Left lobe of liver (tissue), 2 donors: ENCODE measurements at regions not wholly inside any gene's neighbourhood (a gene's known extent, or its start where the extent isn't known, plus 50 kb on each side); places are given as distances from the start of the nearest gene placed in this dataset.

ENCODE experiments used
- ATAC-seq: fragments of 200-7000 bp; cut with Tn5 transposase; one replicate; pipeline ENCODE4 v1.9.1; 2020; ENCODE audit warnings: mild to moderate bottlenecking, moderate library complexity
- DNase-seq: peaks from one replicate; pipeline ENCODE4 v3.0.0-alpha.2; 2020; ENCODE audit warnings: low spot score
- donor health status: DM: no; HTN: no; CAD: no; lungs with moderate emphysema.
- donor health status: DM: no; HTN: yes; CAD: no.

DNA sequence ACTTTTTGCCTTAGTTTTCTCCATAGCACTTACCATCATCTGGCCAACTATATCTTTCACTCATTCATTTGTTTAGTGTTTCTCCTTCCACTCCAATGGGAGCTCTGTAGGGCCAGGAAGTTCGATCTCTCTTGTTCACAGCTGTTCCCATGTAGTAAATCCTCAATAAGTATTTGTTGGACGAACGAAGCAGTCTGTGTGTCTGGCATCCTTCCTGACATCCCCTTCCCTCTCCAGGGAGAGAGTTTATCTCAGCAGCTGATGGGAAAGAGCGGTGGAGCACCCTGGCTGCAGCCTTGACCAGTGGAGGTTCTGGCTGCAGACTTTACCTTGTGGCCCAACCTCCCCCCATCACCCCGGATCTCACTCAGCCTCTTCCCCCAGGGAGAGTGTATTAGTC is 141.7 kb downstream of the CHST1 start:
- DNase-seq: no peak
- no peak for ATAC-seq

DNA sequence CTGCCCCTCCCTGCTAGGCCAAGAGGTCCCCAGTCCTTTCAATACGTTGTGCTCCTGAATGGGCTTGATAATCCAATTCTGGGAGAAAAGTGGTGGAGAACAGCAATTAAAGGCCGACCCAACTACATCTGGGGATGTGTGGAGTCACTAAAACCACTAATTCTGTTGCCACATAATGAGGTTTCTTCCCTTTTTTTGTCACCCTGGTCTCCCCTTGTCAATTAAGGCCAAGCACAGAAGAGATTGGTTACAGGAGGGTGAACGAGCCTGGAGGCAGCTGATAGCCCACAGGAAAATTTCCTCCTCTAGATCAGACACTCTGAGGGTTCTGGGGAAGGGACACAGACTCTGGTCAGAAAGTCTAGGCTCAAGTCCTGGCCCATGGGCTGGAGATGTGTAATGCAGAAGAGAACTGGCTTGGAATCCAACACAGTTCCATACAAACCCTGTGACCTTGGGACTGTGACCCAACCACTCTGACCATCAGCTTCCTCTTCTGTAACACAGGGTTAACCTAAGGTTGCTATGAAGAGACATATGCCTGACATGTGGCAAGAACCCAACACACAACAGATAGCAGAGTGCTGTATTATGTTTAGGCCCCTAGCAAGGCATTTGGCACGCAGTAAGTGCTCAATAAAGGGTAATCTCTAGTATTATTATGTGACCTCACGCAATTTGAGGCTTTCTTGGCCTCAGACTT is 146.4 kb downstream of the CHST1 start:
- DNase-seq: no peak
- no peak for ATAC-seq

DNA sequence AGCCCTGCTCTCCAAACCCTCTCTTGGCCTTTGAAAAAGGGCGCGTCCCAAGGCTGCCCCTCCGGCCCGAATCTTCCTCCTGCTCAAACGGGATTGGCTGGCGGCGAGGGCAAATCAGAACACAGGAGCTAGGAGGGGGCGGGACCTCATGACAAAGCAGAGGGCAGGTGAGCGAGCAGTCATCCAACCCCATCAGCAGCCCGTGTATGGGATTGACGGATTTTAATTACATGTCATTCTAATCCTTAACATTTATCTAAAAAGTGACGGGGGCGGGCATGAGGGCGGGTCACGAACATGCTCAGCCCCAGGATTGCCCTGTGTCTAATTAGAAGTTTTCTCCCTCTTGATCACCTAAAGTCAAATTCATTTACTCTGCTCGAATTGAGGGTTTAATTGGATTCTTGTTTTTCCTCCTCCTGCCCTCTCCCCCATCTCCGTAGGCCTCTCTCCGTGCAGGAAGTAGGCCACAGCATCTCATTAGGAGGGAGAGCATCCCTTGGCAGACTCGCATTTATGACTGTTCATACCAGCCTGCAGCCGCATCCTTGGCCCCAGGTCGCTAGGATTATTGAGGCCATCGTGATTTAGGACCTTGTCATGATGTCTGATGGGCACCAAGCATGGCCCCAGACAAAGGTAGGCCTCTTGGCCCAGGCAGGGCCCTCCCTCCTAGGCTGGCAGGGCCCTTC is 147.1 kb downstream of the CHST1 start:
- ATAC-seq (no peak), DNase-seq (no peak)

DNA sequence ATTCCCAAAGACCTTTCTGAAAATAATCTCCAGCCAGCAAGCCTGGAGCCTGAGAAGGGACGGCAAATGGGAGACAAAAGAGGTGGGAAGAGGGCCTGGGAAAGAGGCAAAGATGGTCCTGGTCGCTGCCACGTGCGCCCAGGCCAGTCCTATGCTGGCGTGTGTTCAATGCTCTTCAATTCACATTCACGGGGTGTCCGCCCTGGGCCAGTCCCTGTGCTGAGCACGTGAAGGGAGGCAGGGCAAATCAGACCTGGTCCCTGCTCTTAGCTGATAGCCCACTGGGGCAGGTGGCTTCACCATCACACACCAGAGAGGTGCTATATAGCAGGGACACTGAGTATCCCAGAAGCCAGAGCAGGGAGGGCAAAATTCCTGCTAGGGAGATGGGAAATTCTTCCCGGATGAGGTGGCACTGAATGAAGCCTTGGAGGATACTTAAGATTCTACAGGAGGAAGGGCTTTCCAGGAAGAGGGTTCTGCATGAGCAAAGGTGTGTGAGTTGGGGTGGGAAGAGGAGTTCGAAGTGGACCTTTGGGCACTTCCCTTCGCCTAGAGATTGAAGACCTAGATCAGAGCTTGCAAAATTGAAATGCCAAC is 148.2 kb downstream of the CHST1 start:
- DNase-seq: no peak
- ATAC-seq: no peak

DNA sequence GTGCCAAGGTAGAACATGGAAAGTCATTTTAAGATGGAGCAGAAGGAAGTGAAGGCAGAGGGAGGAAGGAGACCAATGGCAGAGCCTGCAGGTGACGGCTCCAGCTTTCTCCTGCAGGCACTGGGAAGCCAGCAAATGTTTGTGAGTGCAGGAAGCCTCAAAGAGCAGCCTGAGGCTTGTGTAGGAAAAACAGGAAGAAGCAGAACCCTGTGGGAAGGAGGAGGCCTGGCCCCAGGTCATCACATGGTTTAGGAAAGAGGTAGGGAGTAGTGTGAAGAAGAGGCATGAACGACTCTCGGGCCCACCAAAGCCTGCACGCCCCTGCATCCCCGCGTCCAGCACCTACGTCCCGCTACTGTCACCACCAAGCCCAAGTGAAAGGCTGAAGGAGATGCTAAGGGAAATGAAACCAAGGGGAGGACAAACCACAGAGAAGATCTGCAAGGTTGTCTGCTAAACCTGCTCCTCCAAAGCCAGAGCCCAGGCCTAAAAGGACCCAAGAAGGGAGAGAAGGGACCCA is 151.5 kb downstream of the CHST1 start:
- ATAC-seq (no peak), DNase-seq (no peak)

DNA sequence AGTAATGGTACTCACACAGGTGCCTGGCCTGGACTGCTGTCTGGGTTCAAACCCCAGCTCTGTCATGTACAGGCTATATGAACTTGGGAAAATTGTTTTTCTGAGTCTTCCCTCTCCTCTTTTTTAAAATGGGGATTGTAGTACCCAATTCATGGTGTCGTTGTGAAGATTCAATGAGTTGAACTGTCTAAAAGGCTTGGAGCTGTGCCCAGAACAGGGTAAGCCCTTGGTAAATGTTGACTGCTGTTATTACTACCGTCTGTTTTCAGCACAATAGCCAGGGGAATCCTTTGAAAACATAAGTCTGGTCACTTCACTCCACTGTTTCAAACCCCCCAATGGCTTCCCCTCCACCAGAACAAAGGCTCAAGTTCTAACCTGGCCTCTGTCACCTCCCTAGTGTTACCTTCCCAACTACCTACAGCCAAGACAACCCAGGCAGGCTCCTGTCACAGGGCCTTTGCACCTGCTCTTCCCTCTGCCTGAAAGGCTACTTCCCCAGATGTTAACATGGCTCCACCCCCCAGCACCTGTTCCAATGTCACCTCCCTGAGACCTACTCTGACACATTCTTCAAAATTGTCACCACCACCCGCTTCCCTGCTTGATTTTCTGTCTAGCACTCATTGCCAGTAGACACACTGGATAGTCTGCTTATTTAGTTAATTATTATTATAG is 152.8 kb downstream of the CHST1 start:
- ATAC-seq (no peak), DNase-seq (no peak)

DNA sequence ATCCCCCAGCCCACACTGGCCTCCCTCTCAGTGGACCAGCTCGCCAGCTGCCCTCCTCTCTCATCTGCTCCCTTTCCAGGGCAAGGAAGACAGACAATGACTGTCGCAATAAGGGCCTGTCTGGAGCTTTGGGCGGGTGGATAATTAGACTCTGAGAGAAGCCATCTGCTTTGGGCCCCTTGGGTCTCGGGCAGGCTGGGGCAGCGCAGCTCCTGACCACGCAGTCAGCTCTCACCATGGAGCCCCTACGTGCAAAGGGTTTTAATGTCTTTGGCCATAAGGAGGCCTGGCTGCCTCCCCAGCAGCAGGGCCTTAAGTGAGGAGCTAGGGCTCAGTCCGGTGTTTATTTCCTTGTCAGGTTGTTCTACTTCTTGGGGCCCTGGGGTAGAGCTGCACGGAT is 153.9 kb downstream of the CHST1 start:
- ATAC-seq (no peak), DNase-seq (no peak)

DNA sequence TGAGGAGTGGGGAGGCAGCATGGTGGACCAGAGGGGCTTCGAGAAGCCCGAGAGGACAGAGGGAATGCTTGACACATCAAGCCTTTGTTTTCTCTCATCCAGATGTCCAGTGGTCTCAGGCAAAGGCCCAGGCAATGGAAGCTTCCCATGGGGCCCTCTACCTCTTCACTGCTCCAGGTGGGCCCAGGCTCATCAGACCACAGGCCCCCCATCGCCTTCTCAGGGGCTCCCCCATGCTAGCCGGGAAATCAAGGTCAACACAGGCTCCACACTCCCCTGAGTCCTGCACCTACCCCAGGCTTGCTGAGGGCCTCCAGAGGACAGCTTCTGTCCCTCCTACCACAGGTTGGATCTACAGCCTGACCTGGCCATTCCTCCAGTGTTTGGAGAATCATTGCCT is 157.5 kb downstream of the CHST1 start:
- ATAC-seq (no peak), DNase-seq (no peak)

DNA sequence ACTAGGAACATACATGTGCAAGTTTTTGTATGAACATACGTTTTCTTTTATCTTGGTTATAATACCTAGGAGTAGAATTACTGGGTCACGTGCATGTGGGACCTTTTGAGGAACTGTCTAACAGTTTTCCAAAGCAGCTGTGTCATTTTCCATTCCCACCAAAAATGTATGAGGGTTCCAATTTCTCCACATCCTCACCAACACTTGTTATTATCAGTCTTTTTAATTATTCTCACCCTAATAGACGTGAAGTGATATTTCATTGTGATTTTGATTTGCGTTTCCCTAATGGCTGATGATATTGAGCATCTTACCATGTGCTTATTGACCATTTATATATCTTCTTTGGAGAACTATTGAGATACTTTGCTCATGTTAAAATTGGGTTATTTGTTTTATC is 162.1 kb downstream of the CHST1 start:
- DNase-seq (no peak), ATAC-seq (no peak)

DNA sequence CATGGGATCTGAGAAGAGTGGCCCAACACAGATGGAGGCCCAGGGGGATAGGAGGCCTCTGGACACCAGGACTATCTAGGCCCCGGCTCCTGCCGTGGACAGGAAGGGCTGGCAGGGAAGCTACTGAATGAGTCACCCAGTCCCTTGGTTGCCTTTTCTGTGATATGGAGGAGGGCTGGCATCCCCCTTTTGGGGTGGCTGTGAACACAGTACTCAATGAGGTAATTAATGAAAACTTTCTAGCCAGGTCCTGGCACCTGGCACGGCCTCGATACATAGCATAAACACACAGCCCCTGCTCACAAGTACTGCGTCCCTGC is 163.2 kb downstream of the CHST1 start:
- DNase-seq: no peak

DNA sequence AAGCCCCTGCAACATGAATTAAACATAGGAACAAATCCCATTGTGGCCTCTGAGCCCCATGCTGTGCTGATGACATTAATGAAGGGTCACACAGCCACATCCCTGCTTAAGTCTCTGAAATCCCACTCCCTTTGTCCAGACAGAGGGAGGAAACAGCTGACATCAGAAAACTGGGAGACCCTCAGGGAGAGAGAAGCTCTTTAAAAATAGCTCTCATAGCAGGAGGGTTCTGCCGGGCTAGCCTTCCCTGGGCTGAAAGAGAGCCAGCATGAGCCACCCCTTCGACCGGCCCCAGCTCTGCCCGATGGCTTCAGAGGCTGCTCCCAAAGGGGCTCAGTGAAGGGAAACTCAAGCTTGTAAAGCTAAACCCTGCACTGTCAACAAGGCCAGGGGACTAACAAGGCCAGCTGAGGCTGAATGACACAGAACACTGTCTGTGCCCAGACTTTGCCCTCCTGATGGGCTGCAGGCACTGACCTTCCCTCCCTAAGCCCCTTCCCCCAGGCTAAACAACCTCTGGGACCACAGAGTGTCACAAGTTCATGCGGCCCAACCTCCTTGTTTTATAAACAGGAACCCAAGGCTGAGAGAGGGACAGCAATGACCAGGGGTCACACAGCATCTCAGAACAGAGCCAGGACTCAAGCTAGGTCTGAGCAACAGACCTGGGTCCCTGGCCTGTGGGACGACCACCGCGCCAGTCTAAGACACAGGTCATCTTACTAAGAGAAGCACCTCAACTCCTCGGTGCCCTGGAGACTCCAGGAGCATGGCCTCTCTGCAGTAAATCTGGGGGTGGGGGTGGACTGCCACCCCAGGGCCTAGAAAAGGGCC is 163.8 kb downstream of the CHST1 start:
- ATAC-seq: no peak
- DNase-seq: no peak

More for the DNA sequence above, 163.2 kb downstream of the CHST1 start:
- no peak for ATAC-seq

DNA sequence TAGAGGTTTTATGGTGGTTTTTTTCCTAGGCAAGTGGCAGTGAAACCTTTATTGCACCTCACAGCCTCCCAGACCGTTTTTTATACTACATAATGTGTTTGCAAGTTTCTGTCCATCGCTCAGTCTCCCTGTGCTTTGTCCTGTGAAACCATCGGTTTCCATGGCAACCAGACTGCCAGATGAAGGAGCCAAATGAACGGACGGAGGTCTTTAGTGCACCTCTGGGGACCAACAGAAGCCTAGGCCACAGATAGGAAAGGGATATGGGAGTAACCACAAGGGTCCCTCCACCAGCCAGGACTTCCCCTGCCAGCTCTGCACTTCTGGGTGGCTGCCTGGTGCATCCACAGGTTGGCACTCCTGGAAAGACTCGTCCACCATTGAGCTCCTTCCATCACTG is 165.0 kb downstream of the CHST1 start:
- ATAC-seq (no peak), DNase-seq (no peak)

DNA sequence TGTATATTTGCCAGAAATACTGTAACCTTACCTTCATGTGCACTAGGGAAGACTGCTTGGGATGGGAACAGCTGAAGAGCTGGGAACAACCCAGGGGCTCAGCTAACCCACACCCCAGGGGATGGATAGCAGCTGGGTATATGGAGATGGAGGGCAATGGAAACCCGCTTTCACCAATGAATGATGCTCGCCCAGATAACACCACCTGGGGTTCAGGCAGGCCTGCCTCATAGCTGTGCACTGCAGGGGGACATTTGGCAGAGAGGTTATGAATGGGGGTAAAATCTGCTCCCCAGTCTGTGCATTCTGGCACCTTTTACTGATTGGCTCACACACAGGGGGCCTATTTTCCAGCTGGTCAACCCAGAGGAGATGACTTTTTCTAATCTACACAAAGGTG is 170.7 kb downstream of the CHST1 start:
- DNase-seq: no peak
- ATAC-seq: no peak

DNA sequence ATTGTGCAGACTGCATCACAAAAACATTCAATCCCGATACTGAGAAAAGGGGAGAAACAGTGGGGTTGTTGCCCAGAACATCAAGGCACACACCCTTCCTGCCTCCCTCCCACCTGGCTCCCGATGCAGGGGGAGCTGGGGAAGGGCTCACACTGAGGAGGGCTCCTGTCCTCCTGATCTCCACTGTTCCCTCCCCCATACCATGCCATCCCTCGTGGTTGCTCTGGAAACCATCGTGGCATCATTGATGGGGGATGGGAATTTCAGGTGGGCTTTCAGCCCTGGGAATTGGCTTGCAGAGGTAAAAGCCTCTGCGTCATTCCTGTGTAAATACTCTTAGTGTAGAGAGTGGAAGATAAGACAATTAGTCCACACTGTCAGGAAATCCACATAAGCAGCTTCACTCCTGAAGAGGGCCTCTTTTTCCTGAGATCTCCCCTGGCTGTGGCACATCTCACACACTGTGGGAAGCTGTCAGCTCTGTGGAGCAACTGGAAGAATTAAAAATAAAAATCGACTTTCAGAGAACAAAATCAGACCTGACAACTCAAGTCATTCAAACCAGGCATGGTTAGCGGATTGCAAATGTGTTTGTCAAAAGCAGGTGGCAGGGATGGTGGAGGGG is 176.0 kb downstream of the CHST1 start:
- DNase-seq (no peak), ATAC-seq (no peak)

DNA sequence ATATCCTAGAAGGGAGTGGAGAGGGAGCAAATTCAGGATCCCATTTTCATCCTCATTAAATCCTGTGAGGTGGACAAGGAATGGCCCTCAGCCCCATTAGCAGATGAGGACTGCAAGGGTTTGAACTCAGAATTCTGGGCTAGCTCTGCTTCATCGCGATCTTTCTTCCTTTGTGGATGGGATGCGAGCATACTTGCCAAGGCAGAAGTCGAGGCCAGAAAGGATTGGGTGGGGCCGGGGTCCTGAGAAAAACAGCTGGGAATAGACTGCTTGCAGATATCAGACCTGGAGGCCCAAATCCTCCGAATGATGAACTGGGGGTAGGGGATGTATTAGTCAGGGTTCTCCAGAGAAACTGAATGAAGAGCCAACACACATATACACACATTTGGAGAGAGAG is 179.0 kb downstream of the CHST1 start:
- DNase-seq (no peak), ATAC-seq (no peak)

DNA sequence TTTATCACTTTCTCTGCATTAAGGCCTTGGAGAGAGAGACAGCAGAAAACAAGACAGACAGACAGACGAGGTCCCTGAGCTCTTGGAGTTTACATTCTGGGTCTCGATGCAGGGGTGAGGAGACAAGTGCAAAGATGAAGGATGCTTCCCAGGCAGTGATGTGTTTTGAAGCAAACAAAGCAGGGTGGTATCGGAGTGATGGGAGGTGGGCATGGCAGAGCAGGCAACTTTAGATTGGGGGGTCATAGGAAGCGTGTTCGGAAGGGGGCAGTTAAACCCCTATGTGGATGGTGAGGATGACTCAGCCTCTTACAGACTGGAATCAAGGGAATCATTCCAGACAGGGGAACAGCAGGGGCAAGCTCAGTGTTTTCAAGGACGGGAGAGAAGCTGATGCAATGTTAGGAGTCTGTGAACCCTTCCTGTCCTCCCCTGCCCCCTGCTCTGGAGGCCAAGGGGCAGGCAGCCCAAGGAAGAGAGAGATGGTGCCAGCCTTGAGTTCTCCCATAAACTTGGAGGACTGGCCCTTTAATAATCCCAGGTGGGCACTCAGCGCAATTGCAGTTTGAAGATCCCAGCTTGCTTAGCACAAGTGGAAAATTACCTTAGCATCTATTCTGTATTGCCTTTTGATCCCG is 180.2 kb downstream of the CHST1 start:
- ATAC-seq (no peak), DNase-seq (no peak)

DNA sequence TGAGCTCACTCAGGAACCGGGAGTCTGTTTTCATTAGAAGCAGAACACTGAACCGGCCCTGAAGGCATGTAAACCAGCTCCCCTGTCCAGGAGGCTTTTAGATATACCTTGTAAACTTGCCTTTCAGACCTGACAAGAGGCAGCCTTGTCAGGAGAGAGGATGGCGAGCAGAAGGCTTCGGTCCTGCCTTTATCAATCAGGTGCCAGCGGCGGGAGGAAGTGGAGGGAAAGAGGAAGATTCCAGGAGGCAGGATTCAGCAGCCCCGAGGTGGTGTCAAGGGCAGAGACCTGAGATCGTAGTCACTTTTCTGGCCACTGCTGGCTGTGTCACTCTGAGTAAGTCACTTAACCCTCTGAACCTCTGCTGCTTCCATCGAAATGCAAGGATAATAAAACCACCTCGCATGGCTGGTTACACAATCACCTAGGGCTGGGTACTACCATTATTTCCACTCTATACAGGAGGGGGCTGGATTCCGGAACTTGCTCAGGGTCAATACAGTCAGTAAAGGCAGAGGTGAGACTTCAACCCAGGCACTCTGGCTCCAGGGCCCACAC is 181.0 kb downstream of the CHST1 start:
- DNase-seq (no peak), ATAC-seq (no peak)

DNA sequence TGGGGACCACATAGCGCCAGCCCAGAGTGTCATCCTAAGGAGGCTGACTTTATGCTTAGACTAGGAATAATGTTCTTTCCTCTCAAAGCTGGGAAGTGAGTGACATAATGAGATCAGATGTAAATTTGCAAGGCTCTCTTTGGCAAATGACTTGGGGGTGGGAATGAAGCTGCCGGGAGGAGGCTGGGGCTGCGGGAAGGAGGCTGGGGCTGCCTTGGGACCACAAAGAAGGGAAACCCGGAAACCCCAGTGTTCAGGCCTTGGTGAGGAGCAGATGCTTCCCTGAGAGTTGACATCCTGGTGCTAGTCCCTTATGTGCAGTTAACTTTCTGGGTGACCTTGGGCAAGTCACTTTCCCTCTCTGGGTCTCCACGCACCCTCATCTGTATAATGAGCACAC is 182.0 kb downstream of the CHST1 start:
- DNase-seq: no peak
- ATAC-seq: no peak

DNA sequence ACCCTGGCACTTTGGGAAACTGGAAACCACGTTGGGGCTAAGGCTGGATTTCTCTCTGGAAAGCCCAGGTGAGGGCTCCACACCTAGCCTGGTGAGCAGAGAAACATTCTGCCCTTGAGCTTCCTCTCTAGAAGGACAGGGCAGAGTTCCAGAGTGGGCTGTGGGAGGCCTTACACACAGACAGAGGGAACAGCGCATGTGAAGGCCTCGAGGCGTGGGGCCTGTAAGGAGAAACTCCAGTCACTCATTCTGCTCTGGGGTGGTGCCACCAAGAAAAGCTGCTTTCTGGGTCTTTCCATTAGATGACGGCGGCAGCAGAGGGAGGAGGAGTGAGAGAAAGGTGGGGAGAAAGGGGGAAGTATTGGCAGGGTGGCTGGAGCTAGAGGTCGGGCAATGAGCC is 183.1 kb downstream of the CHST1 start:
- ATAC-seq: no peak

DNA sequence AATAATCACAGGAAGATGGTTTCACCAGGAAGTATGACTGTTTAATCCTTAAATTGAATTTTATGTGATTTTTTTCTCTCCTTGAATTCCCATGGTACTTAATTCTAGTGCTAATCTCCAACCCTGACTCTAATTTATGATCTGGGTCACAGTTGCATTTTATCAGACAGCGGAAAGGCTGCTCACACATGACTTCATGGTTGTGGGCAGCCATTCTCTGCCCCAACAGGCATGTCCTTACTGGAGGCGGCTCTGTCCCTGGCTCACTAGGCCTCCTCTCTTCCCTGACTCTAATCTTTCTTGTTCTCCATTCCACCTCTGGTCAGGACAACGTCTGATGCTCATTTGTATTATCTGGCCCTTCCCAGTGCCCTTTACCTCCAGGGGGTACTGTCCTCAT is 184.4 kb downstream of the CHST1 start:
- no peak for DNase-seq
- no peak for ATAC-seq

More for the DNA sequence above, 183.1 kb downstream of the CHST1 start:
- no peak for DNase-seq
